SK-N-SH (cell line): ENCODE measurements at regions not wholly inside any gene's neighbourhood (a gene's known extent, or its start where the extent isn't known, plus 50 kb on each side); places are given as distances from the start of the nearest gene placed in this dataset.

Experiments used
- CTCF ChIA-PET: fragments of 300-600, 350-600 bp; formaldehyde crosslinking; extraction: SDS; loops from one replicate; lab custom pipeline; 2021; lab: Yijun Ruan, JAX
- POLR2A ChIA-PET: fragments of 350-600 bp; sonication (Branson Sonifier 250); formaldehyde crosslinking; extraction: SDS; loops from one replicate; lab custom pipeline; 2020; ENCODE audit warnings: antibody characterized with exemption, inconsistent platforms; lab: Yijun Ruan, JAX
- DNase-seq: peaks from one replicate; pipeline ENCODE4 v3.0.0; 2012
- H2AFZ ChIP-seq: fragments of 200-600 bp; sonication (generic); 2 replicates; pipeline ENCODE4 v1.8.1; 2016; ENCODE audit warnings: antibody characterized with exemption, mild to moderate bottlenecking, low read depth
- H3F3A ChIP-seq: fragments of 200-600 bp; sonication (generic); replicated peaks from 2 replicates; pipeline ENCODE3; 2016; ENCODE audit warnings: antibody characterized with exemption, mild to moderate bottlenecking; ENCODE audit not compliant: insufficient read depth
- H3K27ac ChIP-seq, 2 experiments: fragments of 200-500 bp in 1 of 2; fragments of 200-600 bp in 1 of 2; sonication (Bioruptor generic) in 1 of 2; sonication (generic), shearing (Covaris generic) in 1 of 2; 2 replicates each; pipeline versions ENCODE4 v1.5.1 to v1.6.1; 2014 to 2016; ENCODE audit warnings: low read depth in 2 of 2, inconsistent platforms in 1 of 2, low read length in 1 of 2, mild to moderate bottlenecking in 1 of 2, mixed read lengths in 1 of 2
- H3K27me3 ChIP-seq: fragments of 200-600 bp; sonication (generic), shearing (Covaris generic); 2 replicates; pipeline ENCODE4 v1.6.1; 2016; ENCODE audit warnings: mixed run types; ENCODE audit not compliant: insufficient read depth
- H3K36me3 ChIP-seq, 2 experiments: fragments of 200-500 bp in 1 of 2; fragments of 200-600 bp in 1 of 2; sonication (Bioruptor generic) in 1 of 2; sonication (generic) in 1 of 2; replicated peaks in 1 of 2; 2 replicates each; pipeline versions ENCODE3 to v1.5.1; 2014 to 2016; ENCODE audit warnings: low read length in 1 of 2, mild to moderate bottlenecking in 1 of 2; ENCODE audit not compliant: insufficient read depth in 2 of 2, control insufficient read depth in 1 of 2
- H3K4me1 ChIP-seq, 2 experiments: fragments of 200-500 bp in 1 of 2; fragments of 200-600 bp in 1 of 2; sonication (Bioruptor generic) in 1 of 2; sonication (generic), shearing (Covaris generic) in 1 of 2; 2 replicates each; pipeline versions ENCODE4 v1.5.1 to v1.6.1; 2014 to 2016; ENCODE audit warnings: low read depth in 1 of 2, low read length in 1 of 2, mixed run types in 1 of 2; ENCODE audit not compliant: insufficient read depth in 2 of 2, control insufficient read depth in 1 of 2
- H3K4me2 ChIP-seq: fragments of 200-600 bp; sonication (generic), shearing (Covaris generic); 2 replicates; pipeline ENCODE4 v1.6.1; 2017; ENCODE audit warnings: mixed run types
- H3K4me3 ChIP-seq, 2 experiments: fragments of 200-500 bp in 1 of 2; fragments of 200-600 bp in 1 of 2; sonication (Bioruptor generic) in 1 of 2; sonication (generic), shearing (Covaris generic) in 1 of 2; 2 replicates each; pipeline versions ENCODE4 v1.5.1 to v1.8.1; 2014 to 2016; ENCODE audit warnings: low read depth in 2 of 2, inconsistent platforms in 1 of 2, low read length in 1 of 2, mild to moderate bottlenecking in 1 of 2, mixed read lengths in 1 of 2, moderate library complexity in 1 of 2
- H3K79me2 ChIP-seq: fragments of 200-600 bp; sonication (generic); 2 replicates; pipeline ENCODE4 v1.8.1; 2017; ENCODE audit warnings: mild to moderate bottlenecking; ENCODE audit not compliant: insufficient read depth
- H3K9ac ChIP-seq: fragments of 200-600 bp; sonication (generic); 2 replicates; pipeline ENCODE4 v1.6.1; 2017; ENCODE audit warnings: mixed run types
- H3K9me2 ChIP-seq: fragments of 200-600 bp; sonication (generic); 2 replicates; pipeline ENCODE4 v1.6.1; 2017; ENCODE audit warnings: mixed run types
- H3K9me3 ChIP-seq: fragments of 200-600 bp; sonication (generic); 2 replicates; pipeline ENCODE4 v1.6.1; 2017; ENCODE audit warnings: mixed run types, mild to moderate bottlenecking, moderate library complexity
- H4K20me1 ChIP-seq: fragments of 200-600 bp; sonication (generic); 2 replicates; pipeline ENCODE4 v1.6.1; 2017; ENCODE audit warnings: mild to moderate bottlenecking, mixed run types; ENCODE audit not compliant: insufficient read depth
- ELF1 ChIP-seq: IDR thresholded peaks from 2 replicates; pipeline ENCODE4 v1.4.0; 2012
- EP300 ChIP-seq, 2 experiments: IDR thresholded peaks; 2 replicates each; pipeline versions ENCODE4 v1.4.0 to v1.6.1; 2012; ENCODE audit warnings: borderline replicate concordance in 1 of 2, low read depth in 1 of 2, low read length in 1 of 2
- FOSL2 ChIP-seq: IDR thresholded peaks from 2 replicates; pipeline ENCODE4 v1.4.0; 2012; ENCODE audit warnings: low read depth, mild to moderate bottlenecking, moderate library complexity, borderline replicate concordance
- FOXJ3 ChIP-seq: sonication (generic); formaldehyde crosslinking; IDR thresholded peaks from 2 replicates; pipeline ENCODE4 v1.5.1; 2020; ENCODE audit warnings: mild to moderate bottlenecking, missing genetic modification reagents
- FOXM1 ChIP-seq: IDR thresholded peaks from 2 replicates; pipeline ENCODE4 v1.4.0; 2012; ENCODE audit warnings: low read depth, mild to moderate bottlenecking
- GATA2 ChIP-seq: sonication (generic); formaldehyde crosslinking; IDR thresholded peaks from 2 replicates; pipeline ENCODE4 v1.5.0; 2020; ENCODE audit warnings: mild to moderate bottlenecking, missing genetic modification reagents
- JUND ChIP-seq: IDR thresholded peaks from 2 replicates; pipeline ENCODE4 v1.4.0; 2012
- MAX ChIP-seq: IDR thresholded peaks from 2 replicates; pipeline ENCODE4 v1.4.0; 2012; ENCODE audit warnings: low read depth
- MXI1 ChIP-seq: IDR thresholded peaks from 2 replicates; pipeline ENCODE4 v1.6.1; 2012; ENCODE audit warnings: mild to moderate bottlenecking, low read depth, low read length, improper control_type of control experiment
- NFIC ChIP-seq: IDR thresholded peaks from 2 replicates; pipeline ENCODE4 v1.4.0; 2012; ENCODE audit warnings: borderline replicate concordance
- NRF1 ChIP-seq: IDR thresholded peaks from 2 replicates; pipeline ENCODE4 v1.6.1; 2012; ENCODE audit warnings: low read depth, mild to moderate bottlenecking, low read length
- PBX3 ChIP-seq: IDR thresholded peaks from 2 replicates; pipeline ENCODE4; 2012
- POLR2AphosphoS5 ChIP-seq: IDR thresholded peaks from 2 replicates; pipeline ENCODE4 v1.6.1; 2012; ENCODE audit warnings: low read depth, low read length
- REST ChIP-seq: IDR thresholded peaks from 2 replicates; pipeline ENCODE4 v1.6.1; 2012; ENCODE audit warnings: mild to moderate bottlenecking, low read depth, low read length, moderate library complexity
- SIN3A ChIP-seq: IDR thresholded peaks from 2 replicates; pipeline ENCODE4 v1.6.1; 2012; ENCODE audit warnings: low read depth, mild to moderate bottlenecking, low read length, moderate library complexity, borderline replicate concordance
- TAF1 ChIP-seq: IDR thresholded peaks from 2 replicates; pipeline ENCODE4 v1.6.1; 2012; ENCODE audit warnings: low read depth, mild to moderate bottlenecking, low read length, moderate library complexity, borderline replicate concordance
- TCF12 ChIP-seq: IDR thresholded peaks from 2 replicates; pipeline ENCODE4 v1.4.0; 2012
- TEAD4 ChIP-seq: IDR thresholded peaks from 2 replicates; pipeline ENCODE4 v1.4.0; 2012; ENCODE audit warnings: mild to moderate bottlenecking, borderline replicate concordance; ENCODE audit not compliant: insufficient read depth
- WGBS: methylation state at CpG from one replicate; pipeline ENCODE4 v1.1.6; 2017; ENCODE audit warnings: low lambda C conversion rate; 5-methylcytosine and 5-hydroxymethylcytosine counted together
- TF ChIP-seq, protein P1 (sequence below): fragments of 150-350 bp; IDR thresholded peaks from 2 replicates; pipeline ENCODE4 v1.6.1; 2016; ENCODE audit warnings: mild to moderate bottlenecking, low read depth, low read length

DNA sequence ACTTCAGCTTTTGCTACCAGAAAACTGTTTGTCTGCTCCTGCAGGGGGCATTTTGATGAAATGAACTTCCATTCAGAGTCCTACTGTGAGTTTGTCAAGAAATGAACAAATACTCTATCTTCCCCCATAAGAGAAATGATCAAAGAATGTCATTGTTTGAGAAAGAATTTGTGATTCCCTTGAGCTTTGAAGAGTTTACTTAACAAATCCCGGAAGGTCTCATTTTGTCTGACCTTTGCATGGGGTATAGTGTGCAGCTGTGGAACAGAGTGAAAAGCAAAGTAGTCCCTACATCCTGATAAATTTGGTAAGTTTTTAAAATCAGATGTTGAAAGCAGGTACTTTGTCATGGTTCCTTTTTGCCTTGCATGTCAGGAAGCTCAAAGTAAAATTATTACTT lies 178.0 kb downstream of the ABCC12 start:
- H3K4me3 ChIP-seq = no peak overlapping the region
- H3K4me1 ChIP-seq = no peaks in the 10 kb centered on the region
- no peak for DNase-seq
- H3K27me3 ChIP-seq = no peaks in the 10 kb centered on the region
- no peaks in the 10 kb centered on the region for H3K9me3 ChIP-seq
- H3K9me2 ChIP-seq = no peaks in the 10 kb centered on the region
- H4K20me1 ChIP-seq = no peaks in the 10 kb centered on the region
- no peak overlapping the region for H3K9ac ChIP-seq
- WGBS = 71% methylated on average over 1 of the region's 1 CpG
- H3F3A ChIP-seq = no peaks in the 10 kb centered on the region
- no peaks in the 10 kb centered on the region for H3K79me2 ChIP-seq
- no peak overlapping the region for H3K4me2 ChIP-seq
- ChIA-PET POLR2A (no interaction called here), CTCF (interaction anchor here (1.3 kb wide), 1 partner anchor 187 kb away, joined by 3 read pairs; no protein-coding TSS in a partner anchor)
- TF ChIP-seq POLR2AphosphoS5 (no peak), TEAD4 (no peak), MAX (no peak), NFIC (no peak), TCF12 (no peak), PBX3 (no peak), SIN3A (no peak)
- TF ChIP-seq, protein P1, sequence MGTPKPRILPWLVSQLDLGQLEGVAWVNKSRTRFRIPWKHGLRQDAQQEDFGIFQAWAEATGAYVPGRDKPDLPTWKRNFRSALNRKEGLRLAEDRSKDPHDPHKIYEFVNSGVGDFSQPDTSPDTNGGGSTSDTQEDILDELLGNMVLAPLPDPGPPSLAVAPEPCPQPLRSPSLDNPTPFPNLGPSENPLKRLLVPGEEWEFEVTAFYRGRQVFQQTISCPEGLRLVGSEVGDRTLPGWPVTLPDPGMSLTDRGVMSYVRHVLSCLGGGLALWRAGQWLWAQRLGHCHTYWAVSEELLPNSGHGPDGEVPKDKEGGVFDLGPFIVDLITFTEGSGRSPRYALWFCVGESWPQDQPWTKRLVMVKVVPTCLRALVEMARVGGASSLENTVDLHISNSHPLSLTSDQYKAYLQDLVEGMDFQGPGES = no peak
- no peak overlapping the region for H3K27ac ChIP-seq
- no peak overlapping the region for H2AFZ ChIP-seq
- H3K36me3 ChIP-seq = no peaks in the 10 kb centered on the region

DNA sequence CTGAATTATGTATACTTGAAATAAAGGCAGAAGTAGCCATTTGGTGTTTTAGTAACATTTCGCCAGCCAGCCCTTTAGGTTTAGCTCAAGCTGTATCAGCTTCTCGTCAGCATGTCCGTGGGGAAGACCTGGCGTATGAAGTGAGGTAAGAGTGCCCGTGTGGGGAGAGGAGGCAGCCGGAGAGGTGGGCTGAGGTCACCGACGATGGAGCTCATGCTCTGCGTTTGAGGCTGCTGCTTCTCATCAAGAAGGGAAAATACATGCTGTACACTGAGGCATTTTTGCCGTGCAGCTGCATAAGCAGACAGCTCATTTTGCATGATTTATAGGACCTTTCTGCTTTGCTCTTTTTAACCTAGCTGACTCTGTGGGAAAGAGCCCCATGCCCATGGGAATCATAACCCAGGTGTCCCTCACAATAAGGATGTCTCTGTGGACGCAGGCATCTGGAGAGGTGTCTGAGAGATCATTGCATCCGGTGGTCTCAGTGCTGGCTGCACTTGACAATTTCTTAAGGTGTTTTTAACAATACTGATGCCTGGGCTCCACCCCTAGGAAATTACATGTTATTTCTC lies 179.1 kb downstream of the ABCC12 start:
- H4K20me1 ChIP-seq = no peaks in the 10 kb centered on the region
- POLR2A ChIA-PET = no interaction called here
- H3K9me3 ChIP-seq = no peaks in the 10 kb centered on the region
- H2AFZ ChIP-seq = no peak overlapping the region
- no peak for TF ChIP-seq ELF1
- no peak for TF ChIP-seq TAF1
- TF ChIP-seq MXI1 = no peak
- no peak for TF ChIP-seq FOSL2
- no peak for TF ChIP-seq TEAD4
- TF ChIP-seq PBX3 = no peak
- TF ChIP-seq REST = no peak
- TF ChIP-seq EP300 (IDR thresholded peaks at IDR 0.05; ENCODE audit: borderline replicate concordance in 1 of 2, low read depth in 1 of 2, low read length in 1 of 2) = no peak
- no peak for TF ChIP-seq TCF12
- no peak for TF ChIP-seq GATA2 (CRISPR knock-in tag)
- no peak for TF ChIP-seq FOXJ3 (CRISPR knock-in tag)
- no peak for TF ChIP-seq NRF1
- no peak for TF ChIP-seq SIN3A
- no peak for TF ChIP-seq JUND
- TF ChIP-seq FOXM1 = no peak
- TF ChIP-seq, all 33 proteins: peak for 0
- CTCF ChIA-PET = no interaction called here
- Histone ChIP-seq H3K4me1 (no peaks in the 10 kb centered on the region), H3K9ac (no peak overlapping the region), H3K36me3 (no peaks in the 10 kb centered on the region), H3K9me2 (no peaks in the 10 kb centered on the region), H3F3A (no peaks in the 10 kb centered on the region), H3K4me2 (no peak overlapping the region), H3K27ac (no peak overlapping the region), H3K79me2 (no peaks in the 10 kb centered on the region), H3K4me3 (no peak overlapping the region), H3K27me3 (no peaks in the 10 kb centered on the region)
- DNase-seq = no peak
- 70% methylated on average over 12 of the region's 12 CpGs for WGBS
